WTC11 (cell line): ENCODE measurements at regions not wholly inside any gene's neighbourhood (a gene's known extent, or its start where the extent isn't known, plus 50 kb on each side); places are given as distances from the start of the nearest gene placed in this dataset.

ENCODE experiments used
- CTCF ChIP-seq: fragments of 200-600 bp; IDR thresholded peaks from 2 replicates; pipeline ENCODE4 v1.8.0; 2022; ENCODE audit warnings: antibody characterized with exemption
- FOXJ3 ChIP-seq: sonication (generic); formaldehyde crosslinking; IDR thresholded peaks from 2 replicates; pipeline ENCODE4 v1.9.0; 2021; ENCODE audit warnings: missing genetic modification reagents, mild to moderate bottlenecking, borderline replicate concordance
- HMGXB4 ChIP-seq: sonication (generic); formaldehyde crosslinking; IDR thresholded peaks from 2 replicates; pipeline ENCODE4 v1.8.1; 2023; ENCODE audit warnings: mild to moderate bottlenecking, moderate library complexity, missing genetic modification reagents
- MAX ChIP-seq: sonication (generic); formaldehyde crosslinking; IDR thresholded peaks from 2 replicates; pipeline ENCODE4 v1.8.0; 2022; ENCODE audit warnings: mild to moderate bottlenecking, missing genetic modification reagents
- USF2 ChIP-seq: sonication (generic); formaldehyde crosslinking; IDR thresholded peaks from 2 replicates; pipeline ENCODE4 v1.8.1; 2023; ENCODE audit warnings: mild to moderate bottlenecking, missing genetic modification reagents, moderate library complexity
- ZMAT4 ChIP-seq: fragments of 250-450 bp; sonication (Bioruptor Pico); IDR thresholded peaks from 2 replicates; pipeline ENCODE4 v1.9.0; 2021; ENCODE audit warnings: mild to moderate bottlenecking
- ZSCAN18 ChIP-seq: fragments of 250-450 bp; sonication (Bioruptor Pico); IDR thresholded peaks from 2 replicates; pipeline ENCODE4 v2.1.2; 2022; ENCODE audit warnings: mild to moderate bottlenecking, moderate library complexity

GRCh38 chr13:37492741-37493514 lies 105.6 kb downstream of the POSTN start:
- TF ChIP-seq ZMAT4 (CRISPR knock-in tag): no peak
- no peak for TF ChIP-seq CTCF
- TF ChIP-seq HMGXB4: no peak
- no peak for TF ChIP-seq MAX (CRISPR knock-in tag)
- TF ChIP-seq USF2 (CRISPR knock-in tag): no peak
- TF ChIP-seq FOXJ3 (CRISPR knock-in tag): no peak
- no peak for TF ChIP-seq ZSCAN18 (CRISPR knock-in tag)
